Keratinocyte (primary cell): ENCODE measurements at regions not wholly inside any gene's neighbourhood (a gene's known extent, or its start where the extent isn't known, plus 50 kb on each side); places are given as distances from the start of the nearest gene placed in this dataset.

ENCODE experiments used
- DNase-seq: peaks from one replicate; pipeline ENCODE4 v3.0.0-alpha.2; 2011; ENCODE audit warnings: low read depth, missing footprints, low spot score
- FAIRE-seq: peaks from 2 replicates; lab custom pipeline; 2011; peaks lifted over from hg19 to GRCh38; lab: Jason Lieb, UNC
- H2AFZ ChIP-seq: 2 replicates; pipeline ENCODE4 v1.6.0; 2012; ENCODE audit warnings: low read length, control low read depth, inconsistent platforms; ENCODE audit not compliant: control insufficient read depth
- H3K27ac ChIP-seq: 2 replicates; pipeline ENCODE4 v1.5.1; 2011; ENCODE audit warnings: low read length; ENCODE audit not compliant: control insufficient read depth, insufficient read depth
- H3K27me3 ChIP-seq: 3 replicates; pipeline ENCODE4 v1.6.0; 2011; ENCODE audit warnings: low read length; ENCODE audit not compliant: control insufficient read depth, insufficient read depth; ENCODE audit errors: extremely low read depth
- H3K36me3 ChIP-seq, 2 experiments: 2 replicates in 1 of 2; 3 replicates in 1 of 2; pipeline ENCODE4 v1.5.1; 2011; ENCODE audit warnings: low read length in 2 of 2, mild to moderate bottlenecking in 1 of 2; ENCODE audit not compliant: control insufficient read depth in 2 of 2, insufficient read depth in 2 of 2; ENCODE audit errors: extremely low read depth in 1 of 2
- H3K4me1 ChIP-seq: 3 replicates; pipeline ENCODE4 v1.5.1; 2011; ENCODE audit warnings: low read length; ENCODE audit not compliant: control insufficient read depth, insufficient read depth; ENCODE audit errors: extremely low read depth
- H3K4me2 ChIP-seq: 3 replicates; pipeline ENCODE4 v1.6.0; 2011; ENCODE audit warnings: low read depth, low read length; ENCODE audit not compliant: control insufficient read depth, insufficient read depth; ENCODE audit errors: extremely low read depth
- H3K4me3 ChIP-seq, 3 experiments: fragments of 200-600 bp in 1 of 3; sonication (generic) in 1 of 3; 2 replicates in 2 of 3; 3 replicates in 1 of 3; pipeline ENCODE4 v1.5.1; 2011 to 2016; ENCODE audit warnings: low read length in 3 of 3, mild to moderate bottlenecking in 3 of 3, control low read depth in 2 of 3, inconsistent platforms in 1 of 3, low read depth in 1 of 3, mixed read lengths in 1 of 3, mixed run types in 1 of 3, moderate library complexity in 1 of 3; ENCODE audit not compliant: control insufficient read depth in 2 of 3, insufficient read depth in 2 of 3; ENCODE audit errors: extremely low read depth in 1 of 3
- H3K79me2 ChIP-seq: 2 replicates; pipeline ENCODE4 v1.6.0; 2012; ENCODE audit warnings: low read length; ENCODE audit not compliant: control insufficient read depth, insufficient read depth
- H3K9ac ChIP-seq: 3 replicates; pipeline ENCODE4 v1.6.0; 2011; ENCODE audit warnings: low read length; ENCODE audit not compliant: control insufficient read depth, insufficient read depth; ENCODE audit errors: extremely low read depth
- H3K9me1 ChIP-seq: 3 replicates; pipeline ENCODE4 v1.6.0; 2011; ENCODE audit warnings: low read length; ENCODE audit not compliant: control insufficient read depth, insufficient read depth; ENCODE audit errors: extremely low read depth
- H3K9me3 ChIP-seq: 2 replicates; pipeline ENCODE4 v1.5.1; 2012; ENCODE audit warnings: low read depth, low read length; ENCODE audit not compliant: control insufficient read depth
- H4K20me1 ChIP-seq: 3 replicates; pipeline ENCODE4 v1.6.0; 2011; ENCODE audit warnings: low read length; ENCODE audit not compliant: control insufficient read depth, insufficient read depth; ENCODE audit errors: extremely low read depth
- CTCF ChIP-seq, 3 experiments: IDR thresholded peaks in 1 of 3; conservative IDR thresholded peaks in 1 of 3; optimal IDR thresholded peaks in 1 of 3; 2 replicates in 2 of 3; 3 replicates in 1 of 3; pipeline versions ENCODE3 to v1.5.1; 2011; ENCODE audit warnings: low read length in 3 of 3, mild to moderate bottlenecking in 3 of 3, moderate library complexity in 2 of 3, control low read depth in 1 of 3, inconsistent platforms in 1 of 3; ENCODE audit not compliant: insufficient read depth in 2 of 3; ENCODE audit errors: extremely low read depth in 1 of 3
- EZH2 ChIP-seq: IDR thresholded peaks from one replicate; pipeline ENCODE4 v1.6.1; 2012; ENCODE audit warnings: inconsistent platforms, mild to moderate bottlenecking, low read length, moderate library complexity
- dilution Hi-C: fragments of 300-500 bp; cut with MboI; formaldehyde crosslinking; loops from one replicate; pipeline ENCODE4 v1.7.0; 2020; ENCODE audit warnings: low sequenced_read_pairs; ENCODE audit not compliant: extremely low pct_ligation_motif_present

- Histone ChIP-seq H3K4me2 (no peak overlapping the region), H2AFZ (peak overlapping the region; percentile 68), H3K9me1 (no peaks in the 10 kb centered on the region), H3K27me3 (no peaks in the 10 kb centered on the region), H3K4me3 (no peak overlapping the region), H3K9me3 (no peaks in the 10 kb centered on the region), H3K27ac (no peak overlapping the region), H3K36me3 (no peaks in the 10 kb centered on the region), H4K20me1 (no peaks in the 10 kb centered on the region), H3K4me1 (no peaks in the 10 kb centered on the region), H3K9ac (no peak overlapping the region), H3K79me2 (no peaks in the 10 kb centered on the region)
- FAIRE-seq (peak; percentile 44), DNase-seq (no peak)
- dilution Hi-C loops, result no loop called here
- no peak for TF ChIP-seq EZH2
These were observed 650.8 kb upstream of the MIR17HG start for GRCh38 chr13:90696656-90697055.

GRCh38 chr13:90700340-90700739, 647.1 kb upstream of the MIR17HG start:
- no peak overlapping the region for H3K4me3 ChIP-seq
- H2AFZ ChIP-seq, result no peak overlapping the region
- H4K20me1 ChIP-seq, result no peaks in the 10 kb centered on the region
- H3K9me3 ChIP-seq, result no peaks in the 10 kb centered on the region
- H3K27me3 ChIP-seq, result no peaks in the 10 kb centered on the region
- no peaks in the 10 kb centered on the region for H3K36me3 ChIP-seq
- FAIRE-seq (no peak), DNase-seq (no peak)
- no peaks in the 10 kb centered on the region for H3K4me1 ChIP-seq
- H3K9me1 ChIP-seq, result no peaks in the 10 kb centered on the region
- no peak overlapping the region for H3K27ac ChIP-seq
- H3K4me2 ChIP-seq, result no peak overlapping the region
- no peak for TF ChIP-seq EZH2
- H3K79me2 ChIP-seq, result no peaks in the 10 kb centered on the region
- no peak overlapping the region for H3K9ac ChIP-seq
- dilution Hi-C loops, result no loop called here

- H3K36me3 ChIP-seq, result no peaks in the 10 kb centered on the region
- no peak overlapping the region for H3K27ac ChIP-seq
- H3K4me3 ChIP-seq, result no peak overlapping the region
- no peak overlapping the region for H2AFZ ChIP-seq
- H3K79me2 ChIP-seq, result no peaks in the 10 kb centered on the region
- H3K9ac ChIP-seq, result no peak overlapping the region
- FAIRE-seq, result no peak
- dilution Hi-C loops, result no loop called here
- TF ChIP-seq CTCF (optimal IDR thresholded peaks at IDR 0.05 in 1 of 3, IDR thresholded peaks at IDR 0.05 in 1 of 3, conservative IDR thresholded peaks at IDR 0.05 in 1 of 3; ENCODE audit: extremely low read depth in 1 of 3, insufficient read depth in 2 of 3, low read length in 3 of 3), result no peak
- TF ChIP-seq EZH2, result no peak
- H3K4me2 ChIP-seq, result no peak overlapping the region
- H3K4me1 ChIP-seq, result no peaks in the 10 kb centered on the region
- H3K9me1 ChIP-seq, result no peaks in the 10 kb centered on the region
- no peak for DNase-seq
- H4K20me1 ChIP-seq, result no peaks in the 10 kb centered on the region
- H3K27me3 ChIP-seq, result no peaks in the 10 kb centered on the region
- H3K9me3 ChIP-seq, result no peaks in the 10 kb centered on the region
These were observed 646.2 kb upstream of the MIR17HG start for GRCh38 chr13:90701264-90701663.
